Osteocyte (in vitro differentiated cells): ENCODE measurements at regions not wholly inside any gene's neighbourhood (a gene's known extent, or its start where the extent isn't known, plus 50 kb on each side); places are given as distances from the start of the nearest gene placed in this dataset.

Source experiments
- DNase-seq: peaks from one replicate; pipeline ENCODE4 v3.0.0; 2021; ENCODE audit warnings: mixed read lengths; ENCODE audit not compliant: unreplicated experiment; ENCODE audit errors: extremely low spot score
- H3K27ac Mint-ChIP-seq: one replicate; pipeline ENCODE4 v1.8.0; 2021; ENCODE audit warnings: mild to moderate bottlenecking, mixed read lengths; ENCODE audit not compliant: unreplicated experiment
- H3K27me3 Mint-ChIP-seq: one replicate; pipeline ENCODE4 v1.8.0; 2021; ENCODE audit warnings: mixed read lengths; ENCODE audit not compliant: unreplicated experiment
- H3K36me3 Mint-ChIP-seq: one replicate; pipeline ENCODE4 v1.8.0; 2021; ENCODE audit warnings: mixed read lengths; ENCODE audit not compliant: unreplicated experiment
- H3K4me1 Mint-ChIP-seq: one replicate; pipeline ENCODE4 v1.8.0; 2021; ENCODE audit warnings: mixed read lengths; ENCODE audit not compliant: unreplicated experiment
- H3K4me3 Mint-ChIP-seq: one replicate; pipeline ENCODE4 v1.8.0; 2021; ENCODE audit warnings: mild to moderate bottlenecking, moderate library complexity, mixed read lengths; ENCODE audit not compliant: unreplicated experiment
- H3K9me3 Mint-ChIP-seq: one replicate; pipeline ENCODE4 v1.8.0; 2021; ENCODE audit warnings: mixed read lengths; ENCODE audit not compliant: unreplicated experiment
- CTCF ChIP-seq: fragments of 200-600 bp; sonication (generic); IDR thresholded peaks from 2 replicates; pipeline ENCODE4 v1.5.0; 2021; ENCODE audit warnings: antibody characterized with exemption, mild to moderate bottlenecking, moderate library complexity

- Mint-ChIP-seq H3K4me1 (peaks cover 2% of the 10 kb centered on the region), H3K36me3 (no peaks in the 10 kb centered on the region), H3K4me3 (no peak overlapping the region), H3K27me3 (peaks cover 4% of the 10 kb centered on the region), H3K27ac (no peak overlapping the region), H3K9me3 (peaks cover 4% of the 10 kb centered on the region)
- no peak for TF ChIP-seq CTCF
- DNase-seq, result no peak
Measured at GRCh38 chr5:58202941-58203444, 256.9 kb downstream of the PLK2 start.

GRCh38 chr5:58201922-58202648 is 257.8 kb downstream of the PLK2 start:
- no peak for DNase-seq
- Mint-ChIP-seq H3K36me3 (no peaks in the 10 kb centered on the region), H3K4me3 (no peak overlapping the region), H3K27ac (no peak overlapping the region), H3K4me1 (no peaks in the 10 kb centered on the region), H3K27me3 (peaks cover 4% of the 10 kb centered on the region), H3K9me3 (peaks cover 4% of the 10 kb centered on the region)
- TF ChIP-seq CTCF, result no peak

GRCh38 chr5:58200451-58200850 is 259.4 kb downstream of the PLK2 start:
- Mint-ChIP-seq H3K27me3 (no peaks in the 10 kb centered on the region), H3K4me3 (no peak overlapping the region), H3K27ac (no peak overlapping the region), H3K9me3 (peaks cover 13% of the 10 kb centered on the region), H3K4me1 (no peaks in the 10 kb centered on the region), H3K36me3 (no peaks in the 10 kb centered on the region)
- DNase-seq, result no peak
- no peak for TF ChIP-seq CTCF

GRCh38 chr5:58199087-58199486 is 260.8 kb downstream of the PLK2 start:
- TF ChIP-seq CTCF, result no peak
- no peak overlapping the region for H3K27ac Mint-ChIP-seq
- peaks cover 16% of the 10 kb centered on the region for H3K9me3 Mint-ChIP-seq
- no peaks in the 10 kb centered on the region for H3K27me3 Mint-ChIP-seq
- no peak overlapping the region for H3K4me3 Mint-ChIP-seq
- no peaks in the 10 kb centered on the region for H3K36me3 Mint-ChIP-seq
- H3K4me1 Mint-ChIP-seq, result no peaks in the 10 kb centered on the region
- no peak for DNase-seq

- Mint-ChIP-seq H3K27me3 (no peaks in the 10 kb centered on the region), H3K4me3 (no peak overlapping the region), H3K36me3 (no peaks in the 10 kb centered on the region), H3K27ac (no peak overlapping the region), H3K9me3 (peaks cover 16% of the 10 kb centered on the region), H3K4me1 (no peaks in the 10 kb centered on the region)
- no peak for TF ChIP-seq CTCF
- no peak for DNase-seq
Measured at GRCh38 chr5:58198330-58198729, 261.6 kb downstream of the PLK2 start.
